ENCODE measurements at regions not wholly inside any gene's neighbourhood (a gene's known extent, or its start where the extent isn't known, plus 50 kb on each side); places are given as distances from the start of the nearest gene placed in this dataset.

GRCh38 chr5:60517850-60518249, 182.1 kb downstream of the DEPDC1B start:
- no peaks in the 10 kb centered on the region for H3K79me2 ChIP-seq (ENCODE audit: control insufficient read depth, insufficient read depth, low read length)
- no peak overlapping the region for H2AFZ ChIP-seq (ENCODE audit: low read length)
- no peaks in the 10 kb centered on the region for H3K36me3 ChIP-seq (ENCODE audit: control insufficient read depth, insufficient read depth, low read length)
- no peak overlapping the region for H3K4me2 ChIP-seq (ENCODE audit: extremely low read depth, insufficient read depth, low read length)
- no peaks in the 10 kb centered on the region for H3K27me3 ChIP-seq (ENCODE audit: control insufficient read depth, insufficient read depth, low read length)
- H3K9ac ChIP-seq (ENCODE audit: insufficient read depth, low read length), result no peak overlapping the region
- DNase-seq (ENCODE audit: low read depth in 2 of 2), result no peak
- no peaks in the 10 kb centered on the region for H3K4me1 ChIP-seq (ENCODE audit: control insufficient read depth, extremely low read depth, insufficient read depth, low read length)
- H4K20me1 ChIP-seq (ENCODE audit: control insufficient read depth, extremely low read depth, insufficient read depth, low read length), result no peaks in the 10 kb centered on the region
- H3K9me3 ChIP-seq (ENCODE audit: control insufficient read depth, insufficient read depth, low read depth, low read length), result no peaks in the 10 kb centered on the region
- TF ChIP-seq EZH2 (IDR thresholded peaks at IDR 0.05; ENCODE audit: low read length, missing control alignments) (no peak), CTCF (conservative IDR thresholded peaks at IDR 0.05 in 1 of 2, IDR thresholded peaks at IDR 0.05 in 1 of 2; ENCODE audit: low read depth in 1 of 2, low read length in 2 of 2) (no peak)
- no peak overlapping the region for H3K27ac ChIP-seq (ENCODE audit: insufficient read depth, low read length)
- H3K4me3 ChIP-seq (replicated peaks in 1 of 4; ENCODE audit: control extremely low read depth in 1 of 4, insufficient read depth in 1 of 4, low read depth in 3 of 4, low read length in 4 of 4), result no peak overlapping the region

GRCh38 chr5:60517094-60517694, 182.8 kb downstream of the DEPDC1B start:
- Histone ChIP-seq H3K36me3 (ENCODE audit: control insufficient read depth, insufficient read depth, low read length) (no peaks in the 10 kb centered on the region), H3K9ac (ENCODE audit: insufficient read depth, low read length) (no peak overlapping the region), H2AFZ (ENCODE audit: low read length) (no peak overlapping the region), H3K79me2 (ENCODE audit: control insufficient read depth, insufficient read depth, low read length) (no peaks in the 10 kb centered on the region), H3K27me3 (ENCODE audit: control insufficient read depth, insufficient read depth, low read length) (no peaks in the 10 kb centered on the region), H4K20me1 (ENCODE audit: control insufficient read depth, extremely low read depth, insufficient read depth, low read length) (no peaks in the 10 kb centered on the region), H3K9me3 (ENCODE audit: control insufficient read depth, insufficient read depth, low read depth, low read length) (no peaks in the 10 kb centered on the region), H3K4me3 (replicated peaks in 1 of 4; ENCODE audit: control extremely low read depth in 1 of 4, insufficient read depth in 1 of 4, low read depth in 3 of 4, low read length in 4 of 4) (no peak overlapping the region), H3K4me2 (ENCODE audit: extremely low read depth, insufficient read depth, low read length) (no peak overlapping the region), H3K4me1 (ENCODE audit: control insufficient read depth, extremely low read depth, insufficient read depth, low read length) (no peaks in the 10 kb centered on the region), H3K27ac (ENCODE audit: insufficient read depth, low read length) (no peak overlapping the region)
- TF ChIP-seq EZH2 (IDR thresholded peaks at IDR 0.05; ENCODE audit: low read length, missing control alignments), result no peak
- no peak for TF ChIP-seq CTCF (conservative IDR thresholded peaks at IDR 0.05 in 1 of 2, IDR thresholded peaks at IDR 0.05 in 1 of 2; ENCODE audit: low read depth in 1 of 2, low read length in 2 of 2)
- DNase-seq (ENCODE audit: low read depth in 2 of 2), result no peak

- H3K4me1 ChIP-seq (ENCODE audit: control insufficient read depth, extremely low read depth, insufficient read depth, low read length), result no peaks in the 10 kb centered on the region
- H3K79me2 ChIP-seq (ENCODE audit: control insufficient read depth, insufficient read depth, low read length), result no peaks in the 10 kb centered on the region
- H2AFZ ChIP-seq (ENCODE audit: low read length), result no peak overlapping the region
- no peaks in the 10 kb centered on the region for H3K36me3 ChIP-seq (ENCODE audit: control insufficient read depth, insufficient read depth, low read length)
- H3K27me3 ChIP-seq (ENCODE audit: control insufficient read depth, insufficient read depth, low read length), result no peaks in the 10 kb centered on the region
- H3K27ac ChIP-seq (ENCODE audit: insufficient read depth, low read length), result no peak overlapping the region
- no peak for DNase-seq (ENCODE audit: low read depth in 2 of 2)
- TF ChIP-seq CTCF (conservative IDR thresholded peaks at IDR 0.05 in 1 of 2, IDR thresholded peaks at IDR 0.05 in 1 of 2; ENCODE audit: low read depth in 1 of 2, low read length in 2 of 2) (no peak), EZH2 (IDR thresholded peaks at IDR 0.05; ENCODE audit: low read length, missing control alignments) (no peak)
- H3K9me3 ChIP-seq (ENCODE audit: control insufficient read depth, insufficient read depth, low read depth, low read length), result no peaks in the 10 kb centered on the region
- H3K9ac ChIP-seq (ENCODE audit: insufficient read depth, low read length), result no peak overlapping the region
- no peaks in the 10 kb centered on the region for H4K20me1 ChIP-seq (ENCODE audit: control insufficient read depth, extremely low read depth, insufficient read depth, low read length)
- H3K4me2 ChIP-seq (ENCODE audit: extremely low read depth, insufficient read depth, low read length), result no peak overlapping the region
- H3K4me3 ChIP-seq (replicated peaks in 1 of 4; ENCODE audit: control extremely low read depth in 1 of 4, insufficient read depth in 1 of 4, low read depth in 3 of 4, low read length in 4 of 4), result no peak overlapping the region
Measured at GRCh38 chr5:60516688-60517087, 183.3 kb downstream of the DEPDC1B start.
